ENCODE measurements at regions not wholly inside any gene's neighbourhood (a gene's known extent, or its start where the extent isn't known, plus 50 kb on each side); places are given as distances from the start of the nearest gene placed in this dataset.

GRCh38 chrY:7720974-7721373 lies 809.4 kb upstream of the AMELY start:
- TF ChIP-seq CTCF (IDR thresholded peaks at IDR 0.05), result no peak
- TF ChIP-seq POLR2A (IDR thresholded peaks at IDR 0.05), result no peak
